NT2/D1 (cell line): ENCODE measurements at regions not wholly inside any gene's neighbourhood (a gene's known extent, or its start where the extent isn't known, plus 50 kb on each side); places are given as distances from the start of the nearest gene placed in this dataset.

ENCODE experiments used
- YY1 ChIP-seq: IDR thresholded peaks from 2 replicates; pipeline ENCODE4 v1.6.1; 2011; ENCODE audit not compliant: insufficient read length, insufficient read depth
- ZNF274 ChIP-seq: IDR thresholded peaks from 2 replicates; pipeline ENCODE4 v1.6.1; 2011; ENCODE audit warnings: mild to moderate bottlenecking, low read depth, low read length

DNA sequence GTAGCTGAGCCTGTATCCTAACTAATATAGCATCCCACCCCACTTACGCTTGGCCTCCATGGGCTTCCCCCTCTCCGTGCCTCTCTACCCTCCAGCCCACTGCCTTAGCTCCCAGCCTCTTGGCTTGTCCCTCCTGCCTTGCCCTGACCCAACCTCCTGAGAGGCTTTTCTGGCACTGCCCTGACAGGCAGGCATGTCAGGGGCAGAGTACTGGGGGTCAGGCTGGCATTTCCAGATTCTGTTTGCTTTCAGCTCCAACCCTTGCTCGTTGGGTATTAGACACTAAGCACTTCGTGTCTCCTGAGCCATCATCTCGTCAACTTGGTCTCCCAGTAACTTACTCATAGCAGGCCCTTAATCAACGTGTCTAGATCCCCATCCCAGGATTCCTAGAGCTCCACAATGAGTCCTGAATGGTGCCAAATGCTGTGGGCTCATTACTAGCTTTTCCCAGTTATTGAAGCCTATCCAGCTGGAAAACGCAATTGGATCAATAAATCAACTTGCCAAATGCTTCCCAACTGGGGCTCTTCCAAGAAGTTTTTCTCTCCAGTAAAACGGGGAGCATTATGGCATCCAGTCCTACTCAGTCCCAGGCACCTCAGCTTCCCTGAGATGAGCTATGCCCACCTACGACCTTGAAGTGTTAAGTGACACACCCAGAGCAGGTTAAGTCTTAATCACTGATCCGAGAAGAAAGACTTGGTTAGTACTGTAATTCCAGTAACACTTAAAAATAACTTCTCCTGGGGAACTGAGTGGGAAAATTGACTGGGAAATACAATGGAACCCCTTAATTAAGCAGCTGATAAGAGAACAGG is 78.5 kb upstream of the DLG1 start:
- TF ChIP-seq YY1 (no peak), ZNF274 (no peak)
